Hematopoietic multipotent progenitor cell treated with erythropoietin and hydrocortisone succinate and interleukin-3 and kit ligand, for 8 days (in vitro differentiated cells): ENCODE measurements at regions not wholly inside any gene's neighbourhood (a gene's known extent, or its start where the extent isn't known, plus 50 kb on each side); places are given as distances from the start of the nearest gene placed in this dataset.
"Not testable (repeated sequence)": the region's sequence is repeated elsewhere in the genome, so short reads cannot be mapped to it uniquely, and the experiment has no call there.

Experiments used
- DNase-seq: peaks from one replicate; pipeline ENCODE4 v3.0.0-alpha.2; 2015

- no peak for DNase-seq
These were observed 153.1 kb upstream of the JUN start for GRCh38 chr1:58936973-58937372.

- DNase-seq = no peak
These were observed 155.3 kb upstream of the JUN start for GRCh38 chr1:58939146-58939545.

GRCh38 chr1:58939666-58940370 is 156.0 kb upstream of the JUN start:
- no peak for DNase-seq

GRCh38 chr1:58941471-58942289 is 157.8 kb upstream of the JUN start:
- DNase-seq = no peak

- DNase-seq = no peak
These were observed 158.9 kb upstream of the JUN start for GRCh38 chr1:58942759-58943191.

GRCh38 chr1:58943776-58944175 is 159.9 kb upstream of the JUN start:
- no peak for DNase-seq

- no peak for DNase-seq
These were observed 160.6 kb upstream of the JUN start for GRCh38 chr1:58944439-58944838.

- no peak for DNase-seq
These were observed 162.5 kb upstream of the JUN start for GRCh38 chr1:58946390-58946789.

- DNase-seq = no peak
These were observed 164.8 kb upstream of the JUN start for GRCh38 chr1:58948671-58949070.

- DNase-seq = no peak
These were observed 165.8 kb upstream of the JUN start for GRCh38 chr1:58949551-58950220.

GRCh38 chr1:58950897-58951296 is 167.1 kb upstream of the JUN start:
- DNase-seq = no peak

- not testable (repeated sequence) for DNase-seq
These were observed 170.1 kb upstream of the JUN start for GRCh38 chr1:58953951-58954350.

GRCh38 chr1:58963287-58963686 is 179.4 kb upstream of the JUN start:
- not testable (repeated sequence) for DNase-seq

GRCh38 chr1:58964428-58964827 is 180.6 kb upstream of the JUN start:
- no peak for DNase-seq

- no peak for DNase-seq
These were observed 181.0 kb upstream of the JUN start for GRCh38 chr1:58964880-58965279.

- no peak for DNase-seq
These were observed 182.5 kb upstream of the JUN start for GRCh38 chr1:58966103-58966916.

GRCh38 chr1:58966917-58967740 is 183.3 kb upstream of the JUN start:
- DNase-seq = no peak

GRCh38 chr1:58968360-58968952 is 184.6 kb upstream of the JUN start:
- peak; percentile 35 for DNase-seq

GRCh38 chr1:58969176-58969575 is 185.3 kb upstream of the JUN start:
- not testable (repeated sequence) for DNase-seq

GRCh38 chr1:58971629-58972140 is 187.8 kb upstream of the JUN start:
- no peak for DNase-seq

- DNase-seq = no peak
These were observed 192.0 kb upstream of the JUN start for GRCh38 chr1:58975888-58976287.
